ENCODE measurements at regions not wholly inside any gene's neighbourhood (a gene's known extent, or its start where the extent isn't known, plus 50 kb on each side); places are given as distances from the start of the nearest gene placed in this dataset.

GRCh38 chr20:52864916-52865605 lies 107.1 kb upstream of the TSHZ2 start:
- DNase-seq, result no peak
- no peak for TF ChIP-seq CTCF (IDR thresholded peaks at IDR 0.05)
- Mint-ChIP-seq H3K9me3 (peaks cover 10% of the 10 kb centered on the region), H3K36me3 (ENCODE audit: low read depth) (no peaks in the 10 kb centered on the region), H3K27ac (no peak overlapping the region), H3K4me1 (peaks cover 4% of the 10 kb centered on the region), H3K4me3 (no peak overlapping the region), H3K27me3 (ENCODE audit: low read depth, poor library complexity) (peaks cover 11% of the 10 kb centered on the region)

- H3K27ac Mint-ChIP-seq, result no peak overlapping the region
- peaks cover 6% of the 10 kb centered on the region for H3K9me3 Mint-ChIP-seq
- no peaks in the 10 kb centered on the region for H3K36me3 Mint-ChIP-seq (ENCODE audit: low read depth)
- TF ChIP-seq CTCF (IDR thresholded peaks at IDR 0.05), result no peak
- peaks cover 7% of the 10 kb centered on the region for H3K27me3 Mint-ChIP-seq (ENCODE audit: low read depth, poor library complexity)
- no peak for DNase-seq
- no peak overlapping the region for H3K4me3 Mint-ChIP-seq
- peaks cover 12% of the 10 kb centered on the region for H3K4me1 Mint-ChIP-seq
Measured at GRCh38 chr20:52859156-52859876, 112.8 kb upstream of the TSHZ2 start.

GRCh38 chr20:52852714-52853113 lies 119.4 kb upstream of the TSHZ2 start:
- H3K27ac Mint-ChIP-seq, result no peak overlapping the region
- TF ChIP-seq CTCF (IDR thresholded peaks at IDR 0.05), result no peak
- H3K4me3 Mint-ChIP-seq, result no peak overlapping the region
- no peak for DNase-seq
- peaks cover 6% of the 10 kb centered on the region for H3K27me3 Mint-ChIP-seq (ENCODE audit: low read depth, poor library complexity)
- peaks cover 6% of the 10 kb centered on the region for H3K9me3 Mint-ChIP-seq
- H3K36me3 Mint-ChIP-seq (ENCODE audit: low read depth), result no peaks in the 10 kb centered on the region
- no peaks in the 10 kb centered on the region for H3K4me1 Mint-ChIP-seq

- no peak for DNase-seq
- H3K27ac Mint-ChIP-seq, result no peak overlapping the region
- H3K27me3 Mint-ChIP-seq (ENCODE audit: low read depth, poor library complexity), result peaks cover 9% of the 10 kb centered on the region
- TF ChIP-seq CTCF (IDR thresholded peaks at IDR 0.05), result no peak
- H3K4me1 Mint-ChIP-seq, result peaks cover 12% of the 10 kb centered on the region
- no peaks in the 10 kb centered on the region for H3K36me3 Mint-ChIP-seq (ENCODE audit: low read depth)
- H3K4me3 Mint-ChIP-seq, result no peak overlapping the region
- no peaks in the 10 kb centered on the region for H3K9me3 Mint-ChIP-seq
Measured at GRCh38 chr20:52847731-52848359, 124.3 kb upstream of the TSHZ2 start.

GRCh38 chr20:52847029-52847660 lies 125.0 kb upstream of the TSHZ2 start:
- Mint-ChIP-seq H3K4me1 (peaks cover 15% of the 10 kb centered on the region), H3K27me3 (ENCODE audit: low read depth, poor library complexity) (peaks cover 7% of the 10 kb centered on the region), H3K9me3 (no peaks in the 10 kb centered on the region), H3K4me3 (no peak overlapping the region), H3K36me3 (ENCODE audit: low read depth) (no peaks in the 10 kb centered on the region), H3K27ac (no peak overlapping the region)
- TF ChIP-seq CTCF (IDR thresholded peaks at IDR 0.05), result no peak
- DNase-seq, result no peak

Measured in nephron progenitor cell (in vitro differentiated cells).